BJ (cell line): ENCODE measurements at regions not wholly inside any gene's neighbourhood (a gene's known extent, or its start where the extent isn't known, plus 50 kb on each side); places are given as distances from the start of the nearest gene placed in this dataset.

ENCODE experiments used
- CTCF ChIA-PET: fragments of 350-600 bp; formaldehyde crosslinking; extraction: SDS; loops from one replicate; lab custom pipeline; 2021; ENCODE audit warnings: antibody characterized with exemption, inconsistent platforms; lab: Yijun Ruan, JAX
- POLR2A ChIA-PET: fragments of 300-600 bp; sonication (Branson Sonifier 250); formaldehyde crosslinking; extraction: SDS; loops from one replicate; lab custom pipeline; 2021; ENCODE audit warnings: antibody characterized with exemption; lab: Charles Lee
- DNase-seq: peaks from one replicate; pipeline ENCODE4 v3.0.0-alpha.2; 2011; ENCODE audit warnings: low read depth
- H3K27me3 ChIP-seq: 2 replicates; pipeline ENCODE4 v1.6.0; 2011; ENCODE audit warnings: low read length; ENCODE audit not compliant: control insufficient read depth, insufficient read depth
- H3K36me3 ChIP-seq: 2 replicates; pipeline ENCODE4 v1.5.1; 2011; ENCODE audit warnings: low read length; ENCODE audit not compliant: control insufficient read depth, insufficient read depth
- H3K4me3 ChIP-seq: 2 replicates; pipeline ENCODE4 v1.5.1; 2011; ENCODE audit warnings: low read depth, mild to moderate bottlenecking, control low read depth, low read length
- TF ChIP-seq, protein P1 (sequence below): IDR thresholded peaks from 2 replicates; pipeline ENCODE4 v1.5.1; 2011; ENCODE audit warnings: low read depth, mild to moderate bottlenecking, control low read depth, inconsistent platforms, low read length, moderate library complexity; ENCODE audit not compliant: insufficient read depth

DNA sequence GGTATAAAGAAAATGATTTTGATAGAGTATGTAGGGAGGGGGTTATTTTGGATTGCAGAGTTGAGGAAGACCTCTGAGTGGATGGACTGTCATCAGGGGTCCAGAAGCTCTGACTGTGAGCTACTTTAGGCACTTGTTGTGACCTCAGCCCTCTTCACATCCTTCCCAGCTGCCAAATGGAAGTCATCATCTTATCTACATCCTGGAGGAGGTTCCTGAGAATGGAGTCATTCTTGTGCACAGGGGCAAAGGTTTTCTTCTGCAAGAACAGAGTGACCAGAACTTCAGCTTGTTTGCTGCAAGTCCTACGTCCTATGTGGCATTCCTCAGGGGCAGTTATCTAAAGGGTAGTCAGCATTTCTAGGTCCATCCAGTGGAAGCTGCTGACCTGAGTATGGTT lies 393.8 kb downstream of the AASDHPPT start:
- H3K4me3 ChIP-seq = no peak overlapping the region
- CTCF ChIA-PET = no interaction called here
- TF ChIP-seq, protein P1, sequence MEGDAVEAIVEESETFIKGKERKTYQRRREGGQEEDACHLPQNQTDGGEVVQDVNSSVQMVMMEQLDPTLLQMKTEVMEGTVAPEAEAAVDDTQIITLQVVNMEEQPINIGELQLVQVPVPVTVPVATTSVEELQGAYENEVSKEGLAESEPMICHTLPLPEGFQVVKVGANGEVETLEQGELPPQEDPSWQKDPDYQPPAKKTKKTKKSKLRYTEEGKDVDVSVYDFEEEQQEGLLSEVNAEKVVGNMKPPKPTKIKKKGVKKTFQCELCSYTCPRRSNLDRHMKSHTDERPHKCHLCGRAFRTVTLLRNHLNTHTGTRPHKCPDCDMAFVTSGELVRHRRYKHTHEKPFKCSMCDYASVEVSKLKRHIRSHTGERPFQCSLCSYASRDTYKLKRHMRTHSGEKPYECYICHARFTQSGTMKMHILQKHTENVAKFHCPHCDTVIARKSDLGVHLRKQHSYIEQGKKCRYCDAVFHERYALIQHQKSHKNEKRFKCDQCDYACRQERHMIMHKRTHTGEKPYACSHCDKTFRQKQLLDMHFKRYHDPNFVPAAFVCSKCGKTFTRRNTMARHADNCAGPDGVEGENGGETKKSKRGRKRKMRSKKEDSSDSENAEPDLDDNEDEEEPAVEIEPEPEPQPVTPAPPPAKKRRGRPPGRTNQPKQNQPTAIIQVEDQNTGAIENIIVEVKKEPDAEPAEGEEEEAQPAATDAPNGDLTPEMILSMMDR = no peak
- DNase-seq = no peak
- POLR2A ChIA-PET = no interaction called here
- no peaks in the 10 kb centered on the region for H3K27me3 ChIP-seq
- H3K36me3 ChIP-seq = no peaks in the 10 kb centered on the region

DNA sequence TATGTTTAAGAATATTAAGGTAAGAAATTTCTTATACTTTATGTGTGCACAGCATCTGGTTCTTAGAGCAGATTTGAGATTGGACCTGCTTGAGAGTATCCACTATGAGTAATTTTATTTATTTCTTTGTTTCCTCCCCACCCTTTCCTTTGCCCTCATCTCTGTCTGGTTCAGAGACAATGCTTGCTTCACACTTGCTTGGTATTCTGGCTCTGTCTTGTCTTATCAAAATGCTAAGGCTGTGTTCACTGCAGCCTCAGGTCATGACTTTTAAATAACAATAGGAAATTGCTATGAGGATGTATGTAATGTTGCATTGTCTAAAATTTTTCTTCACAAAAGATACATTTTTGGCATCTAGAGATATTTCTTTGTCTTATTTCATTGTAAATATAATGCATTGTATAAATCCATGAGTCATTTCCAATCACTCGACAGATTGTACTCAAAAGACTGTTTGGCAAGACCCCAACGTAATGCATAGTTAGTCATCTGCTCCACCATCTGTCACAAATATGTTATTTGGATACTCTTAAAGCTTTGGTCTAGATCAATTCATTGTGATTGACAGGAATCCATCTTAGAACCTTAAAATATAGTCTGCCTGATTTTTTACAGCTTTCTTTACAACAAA lies 395.7 kb downstream of the AASDHPPT start:
- Histone ChIP-seq H3K4me3 (no peak overlapping the region), H3K36me3 (no peaks in the 10 kb centered on the region), H3K27me3 (no peaks in the 10 kb centered on the region)
- ChIA-PET CTCF (interaction anchor here (0.6 to 1.5 kb wide), 2 partner anchors 19 to 107 kb away, joined by 3 to 4 read pairs; no protein-coding TSS in a partner anchor), POLR2A (no interaction called here)
- DNase-seq = no peak
- TF ChIP-seq, protein P1 = no peak

DNA sequence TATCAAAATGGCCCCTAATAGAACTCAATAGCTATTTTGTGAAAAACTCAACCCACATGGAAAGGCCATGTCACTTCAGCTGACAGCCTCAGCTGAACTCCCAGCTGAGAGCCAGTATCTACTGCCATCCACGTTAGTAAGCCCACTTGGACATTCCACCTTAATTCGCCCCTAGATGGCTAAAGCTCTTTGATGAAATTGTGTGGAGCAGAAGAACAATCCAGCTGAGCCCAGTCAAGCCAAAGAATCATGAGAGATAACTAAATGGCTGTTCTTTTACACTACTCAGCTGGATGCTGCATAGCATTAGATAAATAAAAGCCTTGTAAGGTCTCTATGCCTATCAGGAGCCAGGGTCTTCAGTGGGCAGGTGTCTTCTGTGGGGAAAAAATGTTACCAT lies 396.8 kb downstream of the AASDHPPT start:
- DNase-seq = no peak
- ChIA-PET POLR2A (no interaction called here), CTCF (interaction anchor here (0.6 kb wide), 1 partner anchor 245 kb away, joined by 3 read pairs; no protein-coding TSS in a partner anchor)
- TF ChIP-seq, protein P1 = no peak
- no peak overlapping the region for H3K4me3 ChIP-seq
- no peaks in the 10 kb centered on the region for H3K36me3 ChIP-seq
- no peaks in the 10 kb centered on the region for H3K27me3 ChIP-seq

DNA sequence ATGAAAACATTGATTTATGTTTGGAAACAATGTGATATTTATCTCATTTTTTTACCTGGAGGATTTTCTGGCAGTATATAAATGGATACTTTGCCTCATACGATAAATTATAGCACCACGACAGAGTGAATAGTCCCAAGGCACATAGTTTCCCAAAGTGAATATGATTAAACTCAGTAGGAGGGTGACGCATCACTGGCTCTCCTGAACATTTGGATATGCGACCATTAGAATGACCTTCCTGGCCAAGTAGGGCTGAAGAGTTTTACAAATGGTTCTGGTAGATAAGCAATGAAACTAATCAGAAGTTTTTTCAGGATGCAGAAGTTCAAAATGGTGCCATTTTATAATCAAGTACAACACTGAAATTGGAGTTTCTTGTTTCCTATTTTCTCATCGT lies 397.7 kb downstream of the AASDHPPT start:
- ChIA-PET CTCF (no interaction called here), POLR2A (no interaction called here)
- H3K36me3 ChIP-seq = no peaks in the 10 kb centered on the region
- no peak for DNase-seq
- no peak overlapping the region for H3K4me3 ChIP-seq
- no peaks in the 10 kb centered on the region for H3K27me3 ChIP-seq
- TF ChIP-seq, protein P1 = no peak

DNA sequence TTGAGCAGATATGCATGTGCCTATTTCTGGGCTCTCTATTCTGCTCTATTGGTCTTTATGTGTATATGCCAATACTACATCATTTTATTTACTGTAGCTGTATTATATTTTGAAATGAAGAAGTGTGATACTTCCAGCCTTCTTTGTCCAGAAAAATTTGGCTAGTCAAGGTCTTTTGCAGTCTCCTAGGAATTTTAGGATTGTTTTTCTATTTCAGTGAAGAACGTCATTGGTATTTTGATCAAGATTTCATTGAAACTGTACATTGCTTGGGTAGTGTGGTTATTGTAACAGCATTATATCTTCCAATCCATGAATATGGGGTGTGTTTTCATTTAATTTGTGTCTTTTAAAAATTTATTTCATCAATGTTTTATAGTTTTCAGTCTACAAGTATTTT lies 400.3 kb downstream of the AASDHPPT start:
- CTCF ChIA-PET = no interaction called here
- TF ChIP-seq, protein P1 = no peak
- no peaks in the 10 kb centered on the region for H3K36me3 ChIP-seq
- POLR2A ChIA-PET = no interaction called here
- no peaks in the 10 kb centered on the region for H3K27me3 ChIP-seq
- no peak for DNase-seq
- H3K4me3 ChIP-seq = no peak overlapping the region
